Erythroblast (primary cell): ENCODE measurements at regions not wholly inside any gene's neighbourhood (a gene's known extent, or its start where the extent isn't known, plus 50 kb on each side); places are given as distances from the start of the nearest gene placed in this dataset.

Experiments used
- DNase-seq, 2 experiments: peaks; one replicate each; lab custom pipeline; 2025; lab: John Stamatoyannopoulos, UW
- GATA1 ChIP-seq: IDR thresholded peaks from 2 replicates; pipeline ENCODE4 v1.6.1; 2011; ENCODE audit warnings: low read depth, mild to moderate bottlenecking, control low read depth, low read length, moderate library complexity
- POLR2A ChIP-seq: IDR thresholded peaks from 2 replicates; pipeline ENCODE4 v1.6.1; 2011; ENCODE audit warnings: mild to moderate bottlenecking, low read length

DNA sequence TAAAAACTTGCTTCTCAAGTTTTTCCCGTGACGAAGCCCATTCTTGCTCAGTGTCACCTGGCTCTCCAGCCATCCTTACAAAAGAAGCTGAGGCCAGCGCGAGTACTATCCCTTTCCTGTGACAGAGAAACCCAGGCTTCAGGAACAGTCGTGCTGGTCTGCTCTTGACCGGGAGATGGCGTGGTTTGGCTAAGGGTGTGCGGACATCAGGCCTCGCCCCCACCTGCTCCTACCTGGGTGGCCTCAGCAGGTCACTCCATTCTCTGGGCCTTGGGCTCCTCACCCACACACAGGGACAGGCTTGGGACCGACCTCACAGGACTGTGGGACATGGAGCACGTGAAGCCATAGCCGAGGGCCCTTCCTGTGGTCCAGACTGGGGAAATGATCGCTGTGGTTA, 75.2 kb upstream of the CIBAR2 start:
- TF ChIP-seq POLR2A (no peak), GATA1 (no peak)
- DNase-seq = no peak

DNA sequence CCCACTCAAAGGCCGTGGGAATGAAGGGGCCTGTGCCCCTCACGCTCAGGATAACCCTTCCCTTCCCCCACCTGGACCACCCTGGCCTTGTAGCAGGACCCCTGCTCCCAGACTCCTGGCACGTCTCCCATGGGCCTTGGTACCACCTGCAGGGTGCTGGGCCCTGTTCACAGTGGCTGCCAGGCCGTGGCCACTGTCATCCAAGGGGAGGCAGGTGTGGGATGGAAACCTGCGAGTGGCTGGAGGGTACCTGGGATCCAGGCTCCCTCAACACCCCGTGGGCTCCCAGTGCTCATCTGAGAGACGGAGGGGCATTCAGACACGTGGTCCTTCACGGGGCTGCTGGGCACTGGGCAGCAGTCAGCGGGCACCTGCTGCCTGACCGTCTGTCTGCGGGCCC, 75.6 kb upstream of the CIBAR2 start:
- TF ChIP-seq POLR2A (no peak), GATA1 (no peak)
- DNase-seq = no peak

DNA sequence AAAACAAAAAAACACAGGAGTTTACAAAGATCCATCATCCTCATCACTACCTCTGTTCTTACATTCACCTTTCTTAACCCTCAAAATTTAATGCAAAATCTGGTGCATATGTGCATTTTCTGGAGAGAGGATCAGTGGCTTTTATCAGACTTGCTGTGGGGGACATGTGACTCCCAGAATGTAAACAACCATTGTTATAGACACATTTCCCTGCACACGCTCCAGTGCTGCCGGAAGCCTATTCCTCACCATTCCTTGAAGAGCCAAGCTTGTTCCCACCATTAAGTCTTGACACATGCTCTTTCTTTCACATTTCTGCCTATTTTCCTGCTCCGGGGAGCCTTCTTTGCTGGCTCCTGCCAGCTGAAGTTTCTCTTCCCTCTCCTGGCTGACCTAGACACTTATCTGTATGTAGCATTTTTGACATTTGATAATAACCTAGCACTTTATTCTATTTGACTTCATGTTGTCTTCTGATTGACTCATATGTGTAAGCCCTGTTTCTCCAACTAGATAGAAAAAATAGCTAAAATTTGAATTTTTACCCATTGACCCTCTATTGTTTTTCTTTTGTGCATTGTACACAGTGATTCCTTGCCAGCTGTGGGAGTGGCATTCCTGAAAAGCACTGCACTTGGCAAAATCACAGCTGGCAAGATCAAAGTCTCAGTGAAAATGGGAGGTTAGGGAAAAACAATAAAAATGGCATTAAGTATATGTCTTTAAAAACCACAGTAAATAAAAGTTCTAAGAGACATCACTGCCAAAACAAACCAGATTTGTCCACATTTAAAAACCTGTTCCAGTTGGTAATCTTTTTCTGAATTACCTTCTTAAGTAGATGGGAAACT, 76.8 kb upstream of the CIBAR2 start:
- no peak for DNase-seq
- TF ChIP-seq POLR2A (no peak), GATA1 (no peak)

DNA sequence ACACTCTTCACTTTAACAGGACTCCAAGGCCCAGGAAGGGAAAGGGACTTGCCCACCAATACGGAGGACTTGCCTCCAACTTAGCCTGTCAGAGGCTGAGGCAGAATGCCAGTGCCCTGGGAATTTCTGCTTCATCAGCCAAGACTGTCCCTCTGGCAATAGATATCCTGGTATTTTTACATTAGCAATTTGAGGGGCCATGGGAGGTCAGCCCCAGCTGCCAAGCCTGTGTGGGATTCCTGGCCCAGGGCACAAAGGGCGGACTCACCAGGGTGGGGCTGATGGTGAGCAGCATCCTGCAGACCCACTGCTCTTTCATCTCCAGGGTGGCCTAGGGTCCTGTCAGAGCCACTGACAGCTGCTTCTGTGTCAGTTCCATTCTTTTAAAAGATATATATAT, 78.3 kb upstream of the CIBAR2 start:
- no peak for TF ChIP-seq GATA1
- no peak for TF ChIP-seq POLR2A
- no peak for DNase-seq

DNA sequence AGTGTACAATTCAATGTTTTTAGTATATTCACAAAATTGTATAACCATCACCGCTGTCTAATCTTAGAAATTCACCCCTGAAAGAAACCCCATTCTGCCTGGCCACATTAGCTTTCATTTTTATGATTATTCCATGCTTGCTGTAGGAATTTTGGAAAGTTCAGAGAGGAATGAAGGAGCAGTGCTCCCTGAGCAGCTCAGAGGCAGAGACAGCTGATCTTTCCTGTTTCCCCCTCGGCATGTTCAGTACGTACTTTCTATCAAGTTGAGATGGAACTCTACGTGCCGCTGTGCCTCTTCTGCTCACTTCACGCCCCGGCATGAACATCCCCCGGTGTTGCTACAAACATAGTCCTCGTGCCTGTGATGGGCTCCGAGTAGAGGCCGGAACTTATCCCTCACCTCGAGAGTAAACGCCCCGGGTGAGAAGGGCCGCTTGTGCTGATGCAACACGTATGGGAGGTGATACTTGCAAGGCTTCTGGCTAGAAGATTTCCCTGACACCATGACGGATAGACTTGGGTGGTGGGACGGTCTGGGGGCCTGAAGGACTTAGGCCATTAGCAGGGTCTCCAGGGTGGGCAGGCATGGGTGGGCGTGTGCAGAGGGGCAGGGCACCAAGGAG, 79.2 kb upstream of the CIBAR2 start:
- no peak for DNase-seq
- TF ChIP-seq POLR2A = no peak
- TF ChIP-seq GATA1 = no peak

DNA sequence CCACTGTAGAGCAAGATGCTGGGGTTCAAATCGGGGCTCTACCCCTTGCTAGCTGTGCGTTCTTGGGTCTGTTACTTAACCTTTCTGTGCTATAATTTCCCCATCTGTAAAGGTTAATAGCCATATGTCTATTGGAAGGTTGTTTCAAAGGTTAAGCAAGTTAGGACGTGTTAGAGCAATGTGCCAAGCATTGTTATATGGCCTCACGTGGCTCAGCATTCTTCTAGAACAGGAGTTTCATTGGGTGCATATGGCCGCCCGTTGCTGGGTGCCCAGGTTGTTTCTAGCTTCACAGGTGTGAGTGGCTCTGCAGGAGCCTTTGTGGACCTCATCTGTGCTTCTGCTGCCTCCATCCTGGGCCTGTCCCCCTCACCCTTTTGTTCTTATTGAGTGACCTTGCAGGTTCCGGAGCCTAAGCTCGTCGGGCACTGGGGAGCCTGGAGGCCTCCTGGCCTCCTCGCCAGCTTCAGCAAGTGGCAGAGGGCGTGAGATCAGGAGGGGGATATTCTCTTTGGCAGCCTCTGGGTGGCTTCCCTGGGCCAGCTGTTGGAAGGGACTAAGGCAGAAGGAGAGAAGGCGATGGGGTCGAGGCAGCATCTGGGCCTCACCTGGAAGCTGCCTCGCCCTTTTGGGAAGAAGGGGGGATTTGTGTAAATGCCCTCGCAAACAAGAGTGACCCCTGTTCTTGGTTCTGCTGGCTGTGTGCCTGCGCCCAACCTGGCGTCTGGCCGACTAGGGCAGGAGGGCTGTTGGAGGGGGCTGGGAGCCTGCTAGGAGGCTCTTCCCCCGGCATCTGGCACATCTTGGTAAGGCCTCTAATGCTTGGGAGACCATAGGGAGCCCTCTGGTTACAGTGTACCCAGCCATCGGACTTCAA, 80.2 kb upstream of the CIBAR2 start:
- TF ChIP-seq GATA1 = no peak
- no peak for TF ChIP-seq POLR2A
- DNase-seq = no peak

DNA sequence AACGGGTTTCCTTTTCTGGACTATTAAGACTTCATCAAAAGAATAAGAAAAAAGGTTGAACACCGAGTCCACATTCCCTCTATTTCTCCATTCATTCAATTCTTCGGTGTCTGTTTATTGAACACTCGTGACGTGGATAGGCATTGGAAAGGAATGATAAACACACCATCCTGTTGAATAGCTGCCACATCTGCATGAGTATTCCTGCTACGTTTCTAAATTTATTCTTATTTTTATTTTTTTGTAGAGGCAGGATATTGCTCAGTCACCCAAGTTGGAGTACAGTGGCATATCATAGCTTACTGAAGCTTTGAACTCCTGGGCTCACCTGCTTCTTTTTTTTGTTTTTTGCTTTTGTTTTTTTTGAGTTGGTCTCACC, 80.8 kb upstream of the CIBAR2 start:
- DNase-seq = no peak
- TF ChIP-seq GATA1 = no peak

DNA sequence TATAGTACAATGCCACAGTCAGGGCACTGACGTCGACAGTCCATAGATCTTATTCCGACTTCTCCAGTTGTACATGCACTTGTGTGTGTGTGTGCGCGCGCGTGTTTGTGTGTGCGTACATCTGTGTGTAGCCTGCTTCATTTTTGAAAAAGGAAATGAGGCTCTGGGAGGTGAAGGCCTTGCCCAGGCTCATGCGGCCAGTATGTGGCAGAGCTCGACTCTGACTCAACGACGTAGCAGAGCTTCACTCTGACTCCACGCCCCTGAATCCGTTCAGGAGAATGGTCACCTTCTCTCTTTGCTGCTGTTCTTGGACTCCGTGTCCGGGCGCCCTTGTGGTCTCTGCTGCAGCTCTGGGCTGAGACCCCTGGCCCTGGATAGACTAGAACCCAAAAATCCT, 81.6 kb upstream of the CIBAR2 start:
- TF ChIP-seq GATA1 (no peak), POLR2A (no peak)
- DNase-seq = no peak

DNA sequence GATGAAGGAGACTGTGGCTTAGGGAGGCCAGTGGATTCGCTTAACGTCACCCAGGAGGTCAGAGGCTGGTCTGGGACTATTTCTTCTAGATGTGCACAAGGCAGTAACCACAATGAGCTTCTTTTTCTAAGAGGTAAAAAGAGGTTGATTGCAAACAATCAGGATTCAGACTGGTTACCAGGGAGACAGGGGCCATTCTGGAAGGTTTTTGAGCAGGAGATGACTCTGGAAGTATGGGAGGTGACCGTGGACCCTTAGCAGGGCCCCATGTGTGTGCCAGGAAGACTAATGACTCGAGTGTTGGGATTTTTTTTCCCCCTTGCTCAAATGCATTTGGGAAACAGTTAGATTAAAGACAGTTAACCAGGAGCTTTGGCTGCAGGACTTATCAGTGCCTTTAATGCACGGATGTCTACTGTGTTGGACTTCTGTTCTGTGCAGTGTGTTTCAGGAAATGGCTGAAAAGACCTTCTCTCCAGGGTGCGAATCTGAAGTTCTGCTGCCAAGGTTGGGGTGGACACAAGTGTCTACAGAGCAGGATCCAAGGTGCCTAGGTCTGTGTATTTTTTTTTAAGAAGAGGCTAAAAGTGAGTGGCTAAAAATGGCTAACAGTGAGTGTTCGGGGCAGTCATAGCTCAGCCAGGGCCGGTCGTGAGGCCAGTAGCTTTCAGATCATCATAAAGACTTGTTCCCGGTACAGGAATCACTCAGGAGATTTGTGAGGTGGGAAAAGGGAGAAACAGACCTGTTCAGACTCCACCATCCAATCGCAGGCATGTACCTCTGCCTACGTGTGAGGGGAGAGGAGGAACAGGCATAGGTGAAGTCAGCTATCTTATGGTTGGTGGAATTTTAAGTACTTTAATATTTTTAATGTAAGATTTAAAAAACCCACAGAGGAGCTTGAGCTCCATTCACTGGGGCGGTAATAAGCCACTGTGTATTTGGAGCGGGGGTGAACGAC, 82.3 kb upstream of the CIBAR2 start:
- DNase-seq = no peak

DNA sequence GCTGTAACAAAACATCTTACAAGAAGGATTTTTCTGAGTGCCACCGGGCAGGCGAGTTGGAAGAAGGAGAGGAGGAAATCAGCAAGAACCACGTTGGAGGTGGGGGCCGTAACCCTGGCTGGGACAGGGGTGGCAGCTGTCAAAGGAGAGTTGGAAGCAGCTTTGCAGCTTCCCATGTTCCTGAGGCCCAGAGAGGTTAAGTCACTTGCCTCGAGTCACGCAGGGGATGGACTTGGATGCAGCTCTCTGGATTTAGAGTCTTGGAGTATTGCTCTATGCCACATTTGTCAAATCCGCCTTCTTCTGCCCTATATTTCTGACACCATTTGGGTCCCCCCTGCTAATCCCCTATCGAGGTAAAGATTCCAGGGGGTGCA, 83.0 kb upstream of the CIBAR2 start:
- TF ChIP-seq POLR2A (no peak), GATA1 (no peak)
- no peak for DNase-seq

More for the DNA sequence above, 82.3 kb upstream of the CIBAR2 start:
- no peak for TF ChIP-seq GATA1
- TF ChIP-seq POLR2A = no peak

DNA sequence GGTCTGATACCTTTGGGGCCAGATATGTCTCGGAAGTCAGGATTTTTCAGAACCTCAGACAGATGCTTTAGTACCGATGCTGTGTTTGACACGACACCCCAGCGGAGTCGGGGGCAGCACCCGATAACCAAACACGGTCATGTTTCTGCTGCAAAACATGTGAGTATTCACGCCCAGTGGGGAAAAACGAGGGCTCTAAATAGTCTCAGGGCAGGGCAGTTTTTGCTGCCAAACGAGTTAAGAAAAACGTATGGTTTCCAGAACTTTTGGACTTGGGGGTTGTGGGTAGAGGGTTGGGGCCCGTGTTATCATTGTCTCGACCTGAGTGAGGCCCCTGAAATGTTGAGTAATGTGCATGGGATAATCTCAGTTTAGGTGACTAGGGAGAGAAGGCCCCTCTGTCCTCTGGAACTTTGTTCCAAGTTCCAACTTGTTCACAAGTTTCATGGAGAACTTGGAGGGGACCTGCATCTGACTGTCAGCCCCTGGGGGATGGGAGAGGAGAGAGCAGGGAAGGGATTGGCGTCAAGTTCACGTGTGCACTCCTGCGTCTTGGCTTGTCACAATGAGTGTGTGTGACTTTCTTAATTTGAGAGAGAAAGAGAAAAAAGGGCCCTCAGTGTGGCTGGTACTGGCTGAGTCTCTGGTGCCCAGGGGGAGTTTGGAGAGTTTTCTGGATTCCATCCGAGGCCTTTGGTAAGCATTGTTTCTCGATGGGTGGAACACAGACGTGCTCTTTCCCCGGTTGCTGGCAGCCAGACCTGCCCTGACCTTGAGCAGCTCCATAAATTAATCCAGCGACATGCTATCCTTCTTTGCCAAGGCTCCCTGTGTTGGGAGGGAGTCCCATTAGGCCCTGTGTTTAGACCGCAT, 83.9 kb upstream of the CIBAR2 start:
- no peak for DNase-seq
- TF ChIP-seq POLR2A (no peak), GATA1 (no peak)

DNA sequence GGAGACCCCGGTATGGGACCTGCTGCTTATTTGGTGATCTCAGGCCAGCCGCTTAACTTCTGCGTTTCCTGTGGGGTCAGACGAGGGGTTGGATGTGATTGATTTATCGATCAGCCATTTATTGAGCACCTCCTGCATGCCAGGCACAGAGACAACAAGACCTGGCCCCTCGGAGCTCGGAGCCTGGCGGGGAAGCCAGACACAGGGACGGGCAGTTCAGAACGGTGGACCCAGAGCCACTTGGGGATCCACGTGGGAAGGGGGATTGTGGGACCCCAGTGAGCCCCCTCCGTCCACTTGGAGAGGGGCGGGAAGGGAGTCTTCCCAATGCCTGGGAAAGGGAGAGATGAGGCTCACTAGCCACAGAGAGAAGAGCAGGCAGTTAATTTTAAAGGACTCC, 84.7 kb upstream of the CIBAR2 start:
- DNase-seq = no peak
- TF ChIP-seq POLR2A = no peak
- TF ChIP-seq GATA1 = no peak
